ENCODE measurements at regions not wholly inside any gene's neighbourhood (a gene's known extent, or its start where the extent isn't known, plus 50 kb on each side); places are given as distances from the start of the nearest gene placed in this dataset.

DNA sequence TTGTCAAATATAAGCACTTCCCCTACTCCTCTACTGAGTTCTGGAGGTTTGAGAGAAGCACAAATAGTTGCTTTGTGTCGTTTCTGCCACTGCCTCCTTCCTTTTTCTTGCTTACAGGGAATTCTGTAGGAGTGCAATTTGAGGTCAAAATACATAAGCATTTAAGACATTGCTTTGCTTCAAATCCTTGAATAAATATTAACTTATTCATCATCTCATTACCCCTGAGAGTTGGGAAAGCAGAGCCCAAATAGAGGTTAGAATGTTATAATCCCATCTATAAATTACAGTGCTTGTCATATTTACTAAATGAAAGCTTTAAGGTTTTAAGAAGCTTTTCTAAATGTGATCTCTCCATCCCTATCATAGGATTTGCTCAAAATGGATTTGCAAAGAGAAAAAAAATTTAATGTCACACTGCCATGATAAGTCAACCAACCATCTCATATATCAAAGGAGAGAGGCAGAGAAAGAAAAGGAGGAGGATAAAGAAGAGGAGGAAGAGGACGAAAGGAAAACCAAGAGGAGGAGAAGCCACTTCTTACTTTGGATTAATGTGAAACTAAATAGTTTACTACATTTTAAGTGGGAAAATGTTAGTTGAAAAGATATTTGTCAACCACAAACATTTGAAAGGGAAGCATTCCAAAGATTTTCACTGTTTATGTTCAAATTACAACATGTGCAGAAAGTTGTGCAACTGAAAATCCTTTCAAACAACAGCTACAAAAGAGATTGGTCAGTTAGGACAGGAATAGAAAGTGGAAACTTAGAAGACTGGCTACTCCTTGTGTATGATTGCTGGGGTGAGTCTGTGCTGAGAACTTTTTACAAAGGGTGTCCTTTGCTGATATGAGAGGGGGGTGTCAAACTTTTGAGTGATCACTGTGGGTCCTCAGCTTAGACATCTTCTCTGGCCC is 277.3 kb upstream of the FN1 start:
- Histone ChIP-seq H3K27ac (ENCODE audit: control insufficient read depth, insufficient read depth) (no peak overlapping the region), H3K9me3 (replicated peaks; ENCODE audit: control insufficient read depth, insufficient read depth, low read length) (no peaks in the 10 kb centered on the region), H3K4me1 (ENCODE audit: control insufficient read depth, insufficient read depth, low read length) (no peaks in the 10 kb centered on the region), H2AFZ (ENCODE audit: control insufficient read depth, low read depth, low read length) (no peak overlapping the region), H4K20me1 (ENCODE audit: control insufficient read depth, insufficient read depth) (no peaks in the 10 kb centered on the region), H3K36me3 (ENCODE audit: control insufficient read depth in 2 of 2, insufficient read depth in 2 of 2, low read length in 1 of 2) (no peaks in the 10 kb centered on the region), H3K79me2 (ENCODE audit: control insufficient read depth, insufficient read depth, low read length) (no peaks in the 10 kb centered on the region), H3K4me2 (ENCODE audit: control insufficient read depth, insufficient read depth) (no peak overlapping the region), H3K9ac (ENCODE audit: control insufficient read depth, insufficient read depth, low read length) (no peak overlapping the region), H3K4me3 (no peak overlapping the region), H3K27me3 (replicated peaks in 1 of 2; ENCODE audit: control insufficient read depth in 2 of 2, insufficient read depth in 2 of 2, low read length in 1 of 2) (no peaks in the 10 kb centered on the region)
- DNase-seq (ENCODE audit: low read depth, low spot score): no peak
- 4% methylated on average over 2 of the region's 2 CpGs for WGBS (ENCODE audit: insufficient coverage, insufficient replicate concordance, low lambda C conversion rate, missing lambda C conversion rate)
- SMC1A ChIA-PET (ENCODE audit: uncharacterized antibody, unreplicated experiment): interaction anchor here (0.7 to 1.4 kb wide), 2 partner anchors 14 to 334 kb away, joined by 3 to 5 read pairs; no protein-coding TSS in a partner anchor
- intact Hi-C loops (cut with micrococcal nuclease; ENCODE audit: unreplicated experiment) (no loop called here), in situ Hi-C loops (cut with MboI) (no loop called here)
- no peak for ATAC-seq
- no peak for FAIRE-seq
- no TSS peak for BruUV-seq (replicated peaks)
- POLR2A ChIA-PET: interaction anchor here (1.2 kb wide), 1 partner anchor 10 kb away, joined by 3 read pairs; no protein-coding TSS in a partner anchor
- CTCF ChIA-PET: interaction anchor here (0.5 to 1.1 kb wide), 2 partner anchors 17 to 19 kb away, joined by 3 read pairs; no protein-coding TSS in a partner anchor
- no peak for TF ChIP-seq BCL3 (IDR thresholded peaks at IDR 0.05; ENCODE audit: borderline replicate concordance, insufficient read depth, low read depth, low read length, poor library complexity, severe bottlenecking)
- no peak for TF ChIP-seq TCF12 (IDR thresholded peaks at IDR 0.05; ENCODE audit: low read depth, low read length)
- no peak for TF ChIP-seq PML (IDR thresholded peaks at IDR 0.05; ENCODE audit: low read length)
- no peak for TF ChIP-seq ATF2 (IDR thresholded peaks at IDR 0.05; ENCODE audit: low read length)
- TF ChIP-seq MAX (IDR thresholded peaks at IDR 0.05; ENCODE audit: low read depth, low read length): no peak
- TF ChIP-seq KLF5 (IDR thresholded peaks at IDR 0.05; ENCODE audit: partially characterized antibody): no peak
- no peak for TF ChIP-seq HCFC1 (IDR thresholded peaks at IDR 0.05; ENCODE audit: low read length)
- TF ChIP-seq SMARCA5 (IDR thresholded peaks at IDR 0.05): no peak
- TF ChIP-seq FOXM1 (IDR thresholded peaks at IDR 0.05; ENCODE audit: low read depth, low read length): no peak
- no peak for TF ChIP-seq NBN (IDR thresholded peaks at IDR 0.05)
- RAD21 ChIA-PET (ENCODE audit: unreplicated experiment): no interaction called here
